ENCODE measurements at regions not wholly inside any gene's neighbourhood (a gene's known extent, or its start where the extent isn't known, plus 50 kb on each side); places are given as distances from the start of the nearest gene placed in this dataset.
"Not testable (repeated sequence)": the region's sequence is repeated elsewhere in the genome, so short reads cannot be mapped to it uniquely, and the experiment has no call there.

DNA sequence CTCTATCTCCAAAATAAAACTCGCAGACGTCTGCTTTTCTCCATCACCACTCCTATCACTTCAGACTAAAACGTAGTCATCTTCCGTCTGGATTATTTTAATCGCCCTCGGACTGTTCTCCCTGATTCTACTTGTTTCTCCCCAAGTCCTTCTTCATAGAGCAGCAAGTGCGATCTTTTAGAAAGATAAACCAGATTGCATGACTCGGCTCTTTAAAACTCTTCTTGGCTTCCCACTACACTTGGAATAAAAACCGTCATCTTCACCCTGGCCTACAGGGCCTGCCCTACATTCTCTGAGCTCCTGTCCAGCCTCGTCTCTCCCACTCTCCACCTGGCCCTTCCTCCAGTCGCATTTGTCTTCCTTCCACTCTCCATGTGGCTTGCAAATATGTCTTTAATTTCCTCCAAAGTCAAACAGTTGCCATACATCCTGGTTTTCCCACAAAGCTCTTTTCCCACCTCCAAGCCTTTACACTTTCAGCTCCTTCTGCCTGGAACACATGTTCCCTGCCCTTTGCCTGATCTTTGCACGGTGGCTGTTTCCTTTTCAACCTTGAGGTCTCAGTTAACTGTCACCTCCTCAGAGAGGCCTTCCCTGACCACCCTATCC, 70.5 kb upstream of the DHX40 start:
- DNase-seq, result no peak

DNA sequence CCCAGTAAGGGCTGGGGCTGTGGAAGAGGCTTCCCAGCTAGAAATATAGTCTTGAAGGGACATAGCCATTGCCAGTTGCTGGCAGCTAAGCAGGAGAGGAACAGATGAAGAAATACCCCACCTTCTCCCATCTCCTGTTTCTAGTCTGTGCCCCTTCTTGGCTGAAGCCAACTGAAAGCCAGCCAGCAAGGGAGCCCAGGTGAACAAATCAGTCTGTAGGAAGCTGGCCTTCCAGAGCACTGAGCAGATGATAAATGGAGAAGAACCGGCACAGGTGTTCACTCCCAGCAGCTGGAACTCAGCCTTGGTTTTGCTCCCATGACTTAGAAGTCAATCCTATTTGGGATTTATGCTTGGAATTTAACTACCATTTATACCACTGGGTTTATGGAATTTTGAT, 69.2 kb upstream of the DHX40 start:
- no peak for DNase-seq

DNA sequence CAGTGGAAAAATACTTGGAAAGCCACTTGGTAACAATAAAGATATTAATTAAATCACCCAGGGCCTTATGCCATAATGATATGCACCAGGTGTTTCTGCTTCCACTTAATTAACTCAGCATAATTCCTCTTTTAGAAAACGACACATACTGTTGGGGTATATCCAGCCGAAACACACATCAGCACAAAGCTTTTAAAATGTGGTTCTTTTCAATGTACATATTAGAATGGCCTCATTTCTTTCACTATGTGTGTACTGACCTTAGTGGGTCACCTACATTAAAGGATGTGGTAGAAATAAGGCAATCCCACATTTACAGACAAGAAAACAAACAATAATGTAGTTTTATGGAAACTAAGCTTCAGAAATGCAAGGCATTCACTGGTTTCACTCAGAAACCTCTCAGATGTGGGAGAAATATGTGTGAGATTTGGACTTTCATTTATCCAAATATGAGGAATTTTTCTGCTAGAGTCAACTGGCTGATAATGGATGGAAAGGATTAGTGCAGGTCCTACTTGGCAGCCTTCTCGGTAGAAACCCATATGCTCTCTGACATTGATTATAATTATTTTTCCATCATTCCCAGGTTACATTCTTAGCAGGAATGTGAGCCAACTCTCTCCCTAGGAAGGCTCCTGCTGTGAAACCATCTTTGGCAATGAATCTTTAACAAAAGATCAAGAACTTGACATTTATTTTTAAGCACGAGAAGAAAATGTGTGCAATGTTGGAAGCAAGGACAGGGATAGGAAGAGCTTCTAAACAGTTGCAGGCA, 66.7 kb upstream of the DHX40 start:
- no peak for DNase-seq

DNA sequence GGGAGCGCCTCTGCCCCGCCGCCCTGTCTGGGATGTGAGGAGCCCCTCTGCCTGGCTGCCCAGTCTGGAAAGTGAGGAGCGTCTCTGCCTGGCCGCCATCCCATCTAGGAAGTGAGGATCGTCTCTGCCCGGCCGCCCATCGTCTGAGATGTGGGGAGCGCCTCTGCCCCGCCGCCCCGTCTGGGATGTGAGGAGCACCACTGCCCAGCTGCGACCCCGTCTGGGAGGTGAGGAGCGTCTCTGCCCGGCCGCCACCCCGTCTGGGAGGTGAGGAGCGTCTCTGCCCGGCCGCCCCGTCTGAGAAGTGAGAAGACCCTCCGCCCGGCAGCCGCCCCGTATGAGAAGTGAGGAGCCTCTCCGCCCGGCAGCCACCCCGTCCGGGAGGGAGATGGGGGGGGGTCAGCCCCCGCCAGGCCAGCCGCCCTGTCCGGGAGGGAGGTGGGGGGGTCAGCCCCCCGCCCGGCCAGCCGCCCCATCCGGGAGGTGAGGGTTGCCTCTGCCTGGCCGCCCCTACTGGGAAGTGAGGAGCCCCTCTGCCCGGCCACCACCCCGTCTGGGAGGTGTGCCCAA, 65.2 kb upstream of the DHX40 start:
- not testable (repeated sequence) for DNase-seq

DNA sequence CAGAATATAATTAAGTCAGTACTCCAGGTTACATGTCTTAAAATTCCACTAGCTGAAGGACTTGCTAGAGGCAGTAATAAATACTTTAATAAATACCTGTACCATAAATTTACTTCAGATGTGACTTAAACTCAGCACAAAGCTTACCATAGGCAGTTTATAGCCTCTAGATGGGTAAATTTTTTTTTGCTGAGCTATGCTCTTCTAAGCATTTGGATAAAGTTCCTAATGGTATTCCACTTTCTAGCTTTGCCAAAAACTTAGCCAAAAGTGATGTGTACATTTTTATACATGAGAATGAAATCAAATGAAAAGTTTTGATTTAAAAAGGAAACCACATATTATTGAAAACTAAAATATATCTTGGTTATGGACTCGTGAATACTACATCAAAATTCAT, 63.7 kb upstream of the DHX40 start:
- no peak for DNase-seq

DNA sequence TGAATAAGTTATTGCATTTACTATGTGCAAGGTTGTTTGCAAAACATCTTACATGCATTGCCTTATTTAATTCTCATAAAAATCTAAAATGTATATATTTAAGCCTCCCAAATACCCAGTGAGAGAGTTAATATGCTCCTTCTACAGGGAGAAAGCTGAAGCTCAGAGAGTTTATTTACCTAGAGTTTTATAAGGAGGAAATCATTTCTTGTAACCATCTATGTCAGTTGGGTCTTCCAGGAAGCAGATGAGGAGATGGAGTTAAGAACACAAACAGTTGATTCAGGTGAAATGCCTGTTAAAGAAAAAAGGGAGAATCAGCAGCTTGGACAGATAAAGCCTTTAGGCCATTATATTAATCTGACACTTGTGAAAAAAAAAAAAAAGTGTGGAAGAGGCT, 62.6 kb upstream of the DHX40 start:
- DNase-seq, result no peak

DNA sequence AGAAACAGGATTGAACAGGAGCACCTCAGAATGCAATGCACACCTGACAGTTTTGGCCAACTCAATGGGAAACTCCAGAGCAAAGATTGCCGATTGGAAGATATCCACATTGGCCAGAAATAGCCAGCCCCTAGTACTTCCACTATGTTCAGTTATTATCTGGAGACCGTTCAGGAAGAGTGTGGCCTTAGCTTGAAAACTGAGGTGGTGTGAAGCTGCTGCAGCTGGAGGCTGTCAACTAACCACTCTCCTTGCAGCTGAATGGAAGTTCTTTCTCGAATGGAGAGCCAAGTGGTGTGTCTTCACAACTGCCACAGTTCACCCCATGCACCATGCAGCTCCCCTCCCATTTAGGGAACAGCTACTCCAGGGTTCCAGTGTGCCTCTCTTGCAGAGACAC, 61.9 kb upstream of the DHX40 start:
- no peak for DNase-seq

DNA sequence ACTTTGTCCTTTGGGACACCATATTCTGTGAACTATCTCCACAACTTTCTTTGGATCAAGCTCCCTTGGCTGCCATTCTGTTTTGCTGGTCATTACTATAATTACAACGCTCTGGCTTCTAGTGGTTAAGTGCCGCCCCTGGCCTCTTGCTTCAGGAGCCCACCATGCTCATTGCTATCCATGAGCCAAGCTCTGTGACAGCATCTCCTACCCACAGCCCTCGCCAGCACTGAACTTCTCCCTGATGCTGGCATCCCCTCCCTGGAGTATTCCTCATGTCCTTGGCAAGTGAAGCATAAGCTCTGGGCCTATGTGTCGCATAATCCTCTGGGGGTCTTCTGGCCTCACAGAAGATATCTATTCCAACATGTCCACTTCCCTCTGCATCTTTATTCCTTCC, 60.6 kb upstream of the DHX40 start:
- DNase-seq, result no peak

DNA sequence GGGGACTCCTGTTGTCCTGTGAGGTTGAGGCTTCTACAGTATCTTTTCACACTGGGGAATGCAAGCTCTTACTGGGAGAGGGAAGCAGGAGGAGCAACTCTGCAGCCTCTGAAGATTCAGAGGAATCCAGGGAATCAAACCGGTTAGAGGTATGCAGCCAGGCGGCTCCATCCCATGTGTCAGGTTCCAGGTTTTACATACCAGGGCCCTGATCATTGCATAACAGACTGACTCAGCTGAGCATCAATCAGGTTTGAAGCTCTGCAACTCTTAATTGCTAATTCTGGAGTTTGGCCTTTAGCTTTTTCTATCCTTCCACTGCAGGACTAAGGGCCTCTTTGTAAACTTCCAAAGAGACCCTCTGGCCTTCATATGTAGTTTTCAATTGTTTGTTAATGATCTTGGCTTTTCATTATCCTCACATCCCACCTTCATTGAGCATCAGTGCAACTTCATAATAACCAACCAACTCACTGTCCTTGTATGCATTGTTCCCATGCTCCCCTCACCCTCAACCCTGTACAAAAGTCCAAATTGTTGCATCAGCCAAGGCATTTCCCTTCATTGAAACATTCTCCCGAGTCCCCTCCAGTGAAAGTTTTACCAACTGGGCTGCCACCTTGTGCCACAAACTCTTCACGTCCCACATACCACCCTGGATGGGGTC, 59.7 kb upstream of the DHX40 start:
- DNase-seq, result no peak

DNA sequence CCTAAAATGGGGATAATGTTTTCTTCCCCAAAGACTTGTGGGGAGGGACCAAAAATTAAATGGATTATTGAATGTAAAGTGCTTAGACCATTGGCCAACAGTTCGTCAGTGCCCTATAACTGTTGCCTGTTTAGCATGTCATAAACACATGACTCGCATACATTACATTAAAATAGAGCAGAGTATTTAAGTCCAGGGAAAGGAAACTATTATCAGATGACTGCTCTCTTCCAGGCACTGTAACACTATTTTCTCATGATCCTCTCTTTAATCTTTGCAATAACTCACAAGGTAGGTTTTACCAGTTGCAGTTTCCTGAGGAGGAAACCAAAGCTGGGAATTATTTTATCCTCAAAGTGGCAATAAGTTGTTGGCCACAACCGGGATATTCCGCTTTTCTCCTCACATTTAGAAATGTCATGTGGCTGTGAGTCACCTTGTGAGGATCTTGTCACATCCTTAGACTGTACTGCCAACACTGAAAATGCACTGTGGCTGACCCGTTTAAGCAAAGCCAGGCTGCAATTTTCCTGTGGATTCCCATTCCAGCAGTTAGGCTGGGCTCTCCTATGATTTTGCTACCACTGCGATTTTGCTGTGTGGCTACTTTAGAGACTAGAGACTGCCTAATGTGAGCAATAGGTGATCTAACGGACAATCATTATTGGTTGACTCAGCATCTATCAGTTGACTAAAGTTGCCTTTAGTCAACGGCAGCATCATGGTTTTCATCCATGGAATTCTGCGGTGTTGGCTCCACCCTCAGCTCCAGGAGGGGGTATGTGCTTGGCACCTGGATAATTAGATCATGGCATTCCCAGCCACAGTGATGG, 58.3 kb upstream of the DHX40 start:
- DNase-seq, result no peak

DNA sequence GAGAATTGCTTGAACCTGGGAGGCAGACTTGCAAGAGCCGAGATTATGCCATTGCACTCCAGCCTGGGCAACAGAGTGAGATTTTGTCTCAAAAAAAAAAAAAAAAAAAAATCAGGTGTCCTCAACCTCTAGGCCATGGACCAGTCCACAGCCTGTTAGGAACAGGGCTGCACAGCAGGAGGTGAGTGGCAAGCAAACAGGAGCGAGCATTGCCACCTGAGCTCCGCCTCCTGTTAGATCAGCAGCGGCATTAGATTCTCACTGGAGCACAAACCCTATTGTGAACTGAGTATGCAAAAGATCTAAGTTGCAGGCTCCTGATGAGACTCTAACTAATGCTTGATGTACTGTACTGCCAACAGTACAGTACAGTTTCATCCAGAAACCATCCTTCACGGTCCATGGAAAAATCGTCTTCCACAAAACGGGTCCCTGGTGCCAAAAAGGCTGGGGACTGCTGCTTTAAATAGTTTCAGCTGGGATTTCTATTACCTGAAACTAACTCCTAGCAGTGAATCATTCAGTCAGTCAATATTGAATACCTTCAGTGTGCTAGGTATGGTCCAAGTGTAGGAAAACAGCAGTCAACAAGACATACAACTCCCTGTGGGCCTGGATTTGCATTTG, 56.3 kb upstream of the DHX40 start:
- DNase-seq, result no peak

DNA sequence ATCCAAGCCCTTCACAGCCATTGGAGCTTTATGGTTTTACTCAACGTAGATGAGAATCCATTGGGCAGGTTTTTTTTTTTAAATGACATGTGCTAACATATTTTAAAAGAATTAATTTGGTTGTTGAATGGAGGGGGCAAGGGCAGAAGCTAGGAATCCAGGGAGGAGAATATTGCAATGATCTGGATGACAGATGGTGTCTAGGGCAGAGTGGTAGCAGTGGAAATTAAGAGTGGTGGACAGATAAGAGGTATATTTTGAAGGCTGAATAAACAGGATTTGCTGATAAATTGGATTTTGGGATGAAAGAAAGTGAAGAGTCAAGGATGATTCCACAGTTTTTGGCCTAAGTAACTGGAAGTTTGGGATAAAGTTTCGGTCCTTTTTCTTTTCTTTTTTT, 54.8 kb upstream of the DHX40 start:
- DNase-seq, result no peak

DNA sequence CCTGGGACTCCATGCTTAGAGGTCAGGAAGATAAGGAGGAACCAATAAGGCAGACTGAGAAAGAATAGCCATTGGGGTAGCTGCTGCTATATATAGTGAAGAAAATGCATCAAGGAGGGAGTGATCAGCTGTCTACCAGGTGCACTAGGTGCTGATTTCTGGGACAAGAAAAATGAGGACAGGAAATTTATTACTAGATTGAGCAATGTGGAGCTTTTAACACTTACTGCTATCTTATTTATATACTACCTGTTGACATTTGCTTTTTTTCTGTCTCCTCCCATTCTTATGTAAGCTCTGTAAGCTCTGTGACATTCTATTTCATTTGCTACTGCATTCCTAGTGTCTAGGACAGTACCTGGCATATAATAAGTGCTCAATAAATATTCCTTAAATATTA, 53.7 kb upstream of the DHX40 start:
- no peak for DNase-seq

DNA sequence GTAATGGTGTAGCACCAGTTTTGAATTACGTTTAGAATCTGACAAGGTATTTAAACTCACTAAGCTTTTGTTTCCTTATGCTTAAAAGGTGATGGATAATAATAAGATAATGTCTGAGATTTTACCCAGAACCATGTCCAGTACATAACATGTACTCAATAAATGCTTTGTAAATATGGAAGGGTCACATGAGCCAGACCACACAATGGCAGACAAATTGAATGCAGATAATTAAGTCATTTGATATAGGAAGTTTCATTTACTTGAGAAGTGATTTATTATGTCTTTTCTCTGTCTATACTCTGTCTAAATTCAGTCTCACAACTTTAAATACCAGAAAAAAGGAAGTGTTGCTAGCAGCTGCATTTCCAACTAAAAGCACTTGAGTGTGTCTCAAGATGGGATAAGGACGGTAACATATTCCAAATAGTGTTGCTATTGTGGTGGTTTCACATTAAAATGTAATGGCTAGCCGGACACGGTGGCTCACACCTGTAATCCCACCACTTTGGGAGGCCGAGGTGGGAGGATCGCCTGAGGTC, 52.5 kb upstream of the DHX40 start:
- no peak for DNase-seq

DNA sequence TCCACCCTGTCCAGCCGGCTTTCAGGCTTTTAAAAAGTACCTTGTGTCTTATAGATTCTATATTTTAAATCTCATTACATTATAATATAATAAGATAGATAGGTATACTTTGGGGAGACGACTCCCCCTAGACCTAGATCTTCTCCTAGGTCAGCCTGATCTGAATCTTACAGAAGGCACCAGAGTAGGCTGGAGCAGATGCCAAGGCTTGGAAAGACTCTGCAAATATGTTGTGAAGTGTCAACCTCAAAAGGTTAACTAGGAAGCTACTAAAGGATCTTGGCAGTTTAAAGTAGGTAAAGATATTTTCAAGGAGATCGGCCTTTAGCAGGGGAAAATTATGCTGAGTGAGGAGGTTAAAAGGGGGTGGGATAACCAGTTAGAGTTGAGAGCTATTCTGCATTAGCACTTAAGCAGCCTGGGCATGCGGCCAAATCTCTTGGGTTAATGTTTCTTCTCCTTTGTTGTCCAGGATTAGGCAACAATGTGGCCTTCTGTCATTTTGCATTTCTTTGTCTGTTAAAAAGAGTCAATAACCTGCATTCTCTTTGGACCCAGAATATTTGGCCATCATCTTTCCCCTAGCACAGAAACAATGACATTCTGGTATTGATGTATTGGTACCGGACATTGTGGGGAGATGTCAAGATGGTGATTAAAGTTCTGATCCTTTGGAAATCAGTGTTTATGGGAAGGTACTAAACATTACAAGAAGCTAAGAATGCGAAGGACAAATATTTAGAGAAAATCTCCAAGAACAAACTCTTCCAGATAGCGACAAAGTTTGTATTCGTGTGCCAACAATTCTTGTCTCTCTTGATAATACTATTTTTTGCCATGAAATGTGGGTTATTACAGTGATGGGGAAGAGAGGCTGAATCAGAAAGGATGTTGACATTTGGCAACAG, 51.2 kb upstream of the DHX40 start:
- DNase-seq, result peak; percentile 34
